Thoracic aorta (tissue), 2 donors: ENCODE measurements at regions not wholly inside any gene's neighbourhood (a gene's known extent, or its start where the extent isn't known, plus 50 kb on each side); places are given as distances from the start of the nearest gene placed in this dataset.
"Not testable (repeated sequence)": the region's sequence is repeated elsewhere in the genome, so short reads cannot be mapped to it uniquely, and the experiment has no call there.

Experiments used
- ATAC-seq: fragments of 150-250 bp; one replicate; pipeline ENCODE4 v1.8.0; 2017; ENCODE audit warnings: low read depth; ENCODE audit not compliant: insufficient number of reproducible peaks, low FRiP score
- DNase-seq: peaks from one replicate; pipeline ENCODE4 v3.0.0-alpha.2; 2020; ENCODE audit warnings: low spot score
- H3K27ac ChIP-seq, 2 donors: fragments of 200-600 bp; sonication (generic); 1 replicate in 1 of 2; 2 replicates in 1 of 2; pipeline ENCODE4 v1.5.1; 2016; ENCODE audit warnings: mild to moderate bottlenecking in 2 of 2, moderate library complexity in 2 of 2
- H3K27me3 ChIP-seq: fragments of 200-600 bp; sonication (generic); replicated peaks from 2 replicates; pipeline ENCODE4 v1.6.0; 2016; ENCODE audit warnings: mild to moderate bottlenecking; ENCODE audit not compliant: insufficient read depth
- H3K36me3 ChIP-seq: fragments of 200-600 bp; sonication (generic); one replicate; pipeline ENCODE4 v1.5.1; 2016
- H3K4me1 ChIP-seq, 2 donors: fragments of 200-600 bp; sonication (generic); 1 replicate in 1 of 2; 2 replicates in 1 of 2; pipeline versions ENCODE4 v1.5.1 to v1.6.0; 2016; ENCODE audit warnings: low read depth in 2 of 2, mild to moderate bottlenecking in 1 of 2; ENCODE audit not compliant: control insufficient read depth in 1 of 2
- H3K4me3 ChIP-seq: fragments of 200-600 bp; sonication (generic); 2 replicates; pipeline ENCODE4 v1.5.1; 2016; ENCODE audit warnings: mild to moderate bottlenecking
- H3K9me3 ChIP-seq: fragments of 200-600 bp; sonication (generic); 2 replicates; pipeline ENCODE4 v1.5.1; 2016
- CTCF ChIP-seq: fragments of 200-600 bp; sonication (generic); IDR thresholded peaks from one replicate; pipeline ENCODE4 v1.5.1; 2019; ENCODE audit warnings: antibody characterized with exemption

- Histone ChIP-seq H3K4me1 (no peaks in the 10 kb centered on the region), H3K27ac (no peak overlapping the region), H3K4me3 (no peak overlapping the region), H3K36me3 (no peaks in the 10 kb centered on the region), H3K27me3 (no peaks in the 10 kb centered on the region), H3K9me3 (no peaks in the 10 kb centered on the region)
- no peak for ATAC-seq
- DNase-seq, result no peak
- TF ChIP-seq CTCF, result no peak
These were observed 53.6 kb upstream of the KCNK2 start for GRCh38 chr1:215028954-215029353.

- H3K27ac ChIP-seq, ATAC-seq, H3K27me3 ChIP-seq, DNase-seq, H3K4me3 ChIP-seq, H3K36me3 ChIP-seq, H3K9me3 ChIP-seq, H3K4me1 ChIP-seq: not testable (repeated sequence)
These were observed 52.0 kb upstream of the KCNK2 start for GRCh38 chr1:215030581-215030980.

- Histone ChIP-seq H3K27ac (no peak overlapping the region), H3K9me3 (no peaks in the 10 kb centered on the region), H3K4me3 (no peak overlapping the region), H3K4me1 (no peaks in the 10 kb centered on the region), H3K27me3 (no peaks in the 10 kb centered on the region), H3K36me3 (no peaks in the 10 kb centered on the region)
- no peak for DNase-seq
- ATAC-seq, result no peak
- no peak for TF ChIP-seq CTCF
These were observed 51.1 kb upstream of the KCNK2 start for GRCh38 chr1:215031392-215031791.
